HFF-Myc (cell line): ENCODE measurements at regions not wholly inside any gene's neighbourhood (a gene's known extent, or its start where the extent isn't known, plus 50 kb on each side); places are given as distances from the start of the nearest gene placed in this dataset.
"Not testable (repeated sequence)": the region's sequence is repeated elsewhere in the genome, so short reads cannot be mapped to it uniquely, and the experiment has no call there.

Experiments used
- DNase-seq: peaks from one replicate; pipeline ENCODE4 v3.0.0-alpha.2; 2011; ENCODE audit warnings: low read depth; ENCODE audit errors: extremely low read depth
- H3K4me3 ChIP-seq: replicated peaks from 2 replicates; pipeline ENCODE4 v1.5.1; 2011; ENCODE audit warnings: low read depth, mild to moderate bottlenecking, control low read depth, low read length
- CTCF ChIP-seq: IDR thresholded peaks from 2 replicates; pipeline ENCODE4 v1.5.1; 2012; ENCODE audit warnings: mild to moderate bottlenecking, low read depth, low read length, control low read depth; ENCODE audit errors: missing control alignments

- no peak for DNase-seq
- TF ChIP-seq CTCF = no peak
- H3K4me3 ChIP-seq = no peak overlapping the region
Measured at GRCh38 chr16:21341101-21341500, 63.0 kb upstream of the CRYM start.

- no peak overlapping the region for H3K4me3 ChIP-seq
- DNase-seq = no peak
- TF ChIP-seq CTCF = no peak
Measured at GRCh38 chr16:21339941-21340340, 61.9 kb upstream of the CRYM start.

- H3K4me3 ChIP-seq = no peak overlapping the region
- DNase-seq = no peak
- no peak for TF ChIP-seq CTCF
Measured at GRCh38 chr16:21339269-21339641, 61.2 kb upstream of the CRYM start.

GRCh38 chr16:21338537-21339268, 60.6 kb upstream of the CRYM start:
- TF ChIP-seq CTCF = no peak
- no peak overlapping the region for H3K4me3 ChIP-seq
- DNase-seq = no peak

- DNase-seq = no peak
- H3K4me3 ChIP-seq = no peak overlapping the region
- TF ChIP-seq CTCF = no peak
Measured at GRCh38 chr16:21336231-21336630, 58.1 kb upstream of the CRYM start.

GRCh38 chr16:21334188-21335146, 56.4 kb upstream of the CRYM start:
- not testable (repeated sequence) for DNase-seq, H3K4me3 ChIP-seq

- H3K4me3 ChIP-seq, DNase-seq: not testable (repeated sequence)
Measured at GRCh38 chr16:21333683-21334082, 55.6 kb upstream of the CRYM start.
